Mesendoderm (in vitro differentiated cells): ENCODE measurements at regions not wholly inside any gene's neighbourhood (a gene's known extent, or its start where the extent isn't known, plus 50 kb on each side); places are given as distances from the start of the nearest gene placed in this dataset.

Experiments used
- DNase-seq: peaks from one replicate; pipeline ENCODE4 v3.0.0; 2013
- H2AK5ac ChIP-seq: 2 replicates; pipeline ENCODE4 v1.6.1; 2013; ENCODE audit warnings: low read length, inconsistent platforms
- H2BK120ac ChIP-seq: 2 replicates; pipeline ENCODE4 v1.6.1; 2013; ENCODE audit warnings: low read depth, mild to moderate bottlenecking, low read length, moderate library complexity, mixed read lengths
- H2BK15ac ChIP-seq: replicated peaks from 2 replicates; pipeline ENCODE4 v1.6.1; 2013; ENCODE audit warnings: low read depth, mild to moderate bottlenecking, moderate library complexity
- H2BK5ac ChIP-seq: 2 replicates; pipeline ENCODE4 v1.6.1; 2013; ENCODE audit warnings: low read length, inconsistent platforms
- H3K18ac ChIP-seq: 2 replicates; pipeline ENCODE4 v1.6.1; 2013; ENCODE audit warnings: mild to moderate bottlenecking, low read length, mixed read lengths
- H3K23ac ChIP-seq: one replicate; pipeline ENCODE4 v1.6.1; 2013; ENCODE audit warnings: low read length
- H3K27ac ChIP-seq: 2 replicates; pipeline ENCODE4 v1.5.1; 2013; ENCODE audit warnings: low read depth, mild to moderate bottlenecking, inconsistent platforms, low read length, moderate library complexity
- H3K27me3 ChIP-seq: 2 replicates; pipeline ENCODE4 v1.6.1; 2013; ENCODE audit warnings: low read length, control low read depth, mild to moderate bottlenecking, inconsistent platforms; ENCODE audit not compliant: insufficient read depth, poor library complexity
- H3K36me3 ChIP-seq: 2 replicates; pipeline ENCODE4 v1.6.1; 2013; ENCODE audit warnings: low read length, inconsistent platforms; ENCODE audit not compliant: control insufficient read depth, insufficient read depth
- H3K4ac ChIP-seq: one replicate; pipeline ENCODE4 v1.6.1; 2013; ENCODE audit warnings: low read depth, mild to moderate bottlenecking, low read length, moderate library complexity
- H3K4me1 ChIP-seq: 2 replicates; pipeline ENCODE4 v1.6.1; 2013; ENCODE audit warnings: low read depth, low read length, inconsistent platforms; ENCODE audit not compliant: control insufficient read depth
- H3K4me2 ChIP-seq: 2 replicates; pipeline ENCODE4 v1.6.1; 2013; ENCODE audit warnings: low read length
- H3K4me3 ChIP-seq: 2 replicates; pipeline ENCODE4 v1.5.1; 2013; ENCODE audit warnings: mild to moderate bottlenecking, low read length
- H3K56ac ChIP-seq: one replicate; pipeline ENCODE4 v1.6.1; 2013; ENCODE audit warnings: low read length
- H3K79me1 ChIP-seq: 2 replicates; pipeline ENCODE4 v1.6.1; 2013; ENCODE audit warnings: low read length, inconsistent platforms
- H3K79me2 ChIP-seq: 2 replicates; pipeline ENCODE4 v1.6.1; 2013; ENCODE audit warnings: mild to moderate bottlenecking, low read length; ENCODE audit not compliant: control insufficient read depth, insufficient read depth
- H3K9ac ChIP-seq: 2 replicates; pipeline ENCODE4 v1.6.1; 2013; ENCODE audit warnings: low read length, inconsistent platforms
- H4K5ac ChIP-seq: one replicate; pipeline ENCODE4 v1.6.1; 2013; ENCODE audit warnings: low read length
- H4K8ac ChIP-seq: one replicate; pipeline ENCODE4 v1.6.1; 2013; ENCODE audit warnings: low read depth, mild to moderate bottlenecking, control low read depth, low read length, moderate library complexity
- WGBS: extraction: QIAGEN DNeasy Blood & Tissue Kit; methylation state at CpG from one replicate; pipeline ENCODE4 v1.1.7; 2013; ENCODE audit warnings: low lambda C conversion rate, missing lambda C conversion rate; ENCODE audit not compliant: insufficient coverage; ENCODE audit errors: extremely low coverage; 5-methylcytosine and 5-hydroxymethylcytosine counted together

DNA sequence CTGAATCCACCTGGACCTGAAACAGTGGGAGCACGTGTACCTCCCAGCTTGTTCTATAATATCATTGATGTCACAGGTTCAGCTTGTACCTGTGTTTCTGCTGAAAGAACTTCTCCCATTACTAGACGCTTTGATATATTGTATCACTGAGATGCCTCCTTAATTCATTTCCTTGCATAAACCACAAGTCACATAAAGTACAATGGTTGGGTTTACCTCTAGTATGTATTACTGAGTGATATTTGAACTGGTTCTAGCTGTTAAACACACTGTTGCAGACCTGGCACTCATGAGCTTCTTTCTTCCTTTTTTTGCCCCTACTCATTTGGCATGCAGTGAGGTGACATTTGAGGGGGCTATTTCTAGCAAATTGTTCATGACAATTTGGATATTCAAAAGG is 106.6 kb upstream of the KLF14 start:
- WGBS = no CpG with 5 or more reads among the region's 2 CpGs
- H2AK5ac ChIP-seq = no peak overlapping the region
- H3K23ac ChIP-seq = no peak overlapping the region
- no peak overlapping the region for H3K18ac ChIP-seq
- H3K79me1 ChIP-seq = no peaks in the 10 kb centered on the region
- no peak overlapping the region for H4K5ac ChIP-seq
- H2BK15ac ChIP-seq = no peak overlapping the region
- H2BK120ac ChIP-seq = no peak overlapping the region
- no peak overlapping the region for H3K27ac ChIP-seq
- no peak overlapping the region for H3K4ac ChIP-seq
- DNase-seq = no peak
- H2BK5ac ChIP-seq = no peak overlapping the region
- H3K4me3 ChIP-seq = no peak overlapping the region
- no peaks in the 10 kb centered on the region for H3K36me3 ChIP-seq
- H3K4me2 ChIP-seq = no peak overlapping the region
- no peaks in the 10 kb centered on the region for H3K4me1 ChIP-seq
- H4K8ac ChIP-seq = no peak overlapping the region
- H3K56ac ChIP-seq = no peak overlapping the region
- H3K9ac ChIP-seq = no peak overlapping the region
- no peaks in the 10 kb centered on the region for H3K79me2 ChIP-seq
- H3K27me3 ChIP-seq = no peaks in the 10 kb centered on the region

DNA sequence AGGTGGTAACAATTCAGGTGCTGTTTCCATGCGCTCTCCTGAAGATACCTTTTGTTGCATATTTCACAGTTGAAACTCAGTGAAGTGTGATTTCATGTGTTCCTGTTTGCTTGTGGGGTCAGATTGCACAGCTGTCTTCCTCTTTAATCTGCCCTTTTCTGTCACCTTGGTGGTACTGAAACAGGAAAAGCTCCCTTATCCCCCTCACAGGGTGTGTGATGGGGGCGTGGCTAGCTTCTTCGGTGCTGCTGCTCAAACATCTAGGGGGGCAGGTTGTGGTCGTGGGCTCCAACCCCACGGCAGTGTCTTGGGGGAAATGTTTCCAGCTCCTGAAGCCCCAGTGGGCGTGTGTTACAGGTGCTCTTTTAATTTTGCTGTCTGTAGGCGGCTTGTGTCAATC is 107.4 kb upstream of the KLF14 start:
- no peak overlapping the region for H3K18ac ChIP-seq
- H3K9ac ChIP-seq = no peak overlapping the region
- H3K79me1 ChIP-seq = no peaks in the 10 kb centered on the region
- H3K4me2 ChIP-seq = no peak overlapping the region
- no peak overlapping the region for H4K8ac ChIP-seq
- no peak overlapping the region for H2BK5ac ChIP-seq
- no peak overlapping the region for H3K56ac ChIP-seq
- H2AK5ac ChIP-seq = no peak overlapping the region
- no peak overlapping the region for H2BK15ac ChIP-seq
- no peak overlapping the region for H3K4ac ChIP-seq
- no peak overlapping the region for H3K4me3 ChIP-seq
- no peak overlapping the region for H3K27ac ChIP-seq
- H4K5ac ChIP-seq = no peak overlapping the region
- DNase-seq = no peak
- WGBS = no CpG with 5 or more reads among the region's 7 CpGs
- no peaks in the 10 kb centered on the region for H3K36me3 ChIP-seq
- H3K27me3 ChIP-seq = no peaks in the 10 kb centered on the region
- H3K23ac ChIP-seq = no peak overlapping the region
- H2BK120ac ChIP-seq = no peak overlapping the region
- no peaks in the 10 kb centered on the region for H3K4me1 ChIP-seq
- H3K79me2 ChIP-seq = no peaks in the 10 kb centered on the region

DNA sequence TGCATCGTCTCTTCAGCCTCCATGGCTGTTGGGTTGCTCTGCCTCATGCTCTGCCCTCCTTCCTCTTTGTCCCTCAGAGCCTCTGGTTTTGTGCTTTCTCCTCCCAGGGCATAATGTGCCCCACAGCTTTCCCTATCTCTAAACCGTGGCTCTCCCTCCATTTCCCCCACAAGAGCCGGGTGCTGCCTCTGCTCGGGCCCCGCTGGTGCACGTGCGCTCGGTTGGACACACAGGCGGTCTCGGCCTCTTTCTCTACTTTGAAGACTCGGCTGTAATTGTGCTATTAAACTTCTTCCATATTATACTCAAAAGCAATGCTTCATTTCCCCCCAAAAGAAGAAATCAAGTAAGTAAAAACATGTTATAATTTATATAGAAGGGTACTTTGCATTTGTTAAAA is 109.7 kb upstream of the KLF14 start:
- WGBS = no CpG with 5 or more reads among the region's 11 CpGs
- no peaks in the 10 kb centered on the region for H3K27me3 ChIP-seq
- H3K36me3 ChIP-seq = no peaks in the 10 kb centered on the region
- H4K5ac ChIP-seq = no peak overlapping the region
- H3K4me2 ChIP-seq = no peak overlapping the region
- no peak overlapping the region for H2BK5ac ChIP-seq
- no peaks in the 10 kb centered on the region for H3K79me1 ChIP-seq
- DNase-seq = no peak
- no peak overlapping the region for H3K23ac ChIP-seq
- no peak overlapping the region for H2AK5ac ChIP-seq
- H3K4me1 ChIP-seq = no peaks in the 10 kb centered on the region
- no peak overlapping the region for H3K18ac ChIP-seq
- H3K79me2 ChIP-seq = no peaks in the 10 kb centered on the region
- no peak overlapping the region for H2BK15ac ChIP-seq
- no peak overlapping the region for H4K8ac ChIP-seq
- no peak overlapping the region for H2BK120ac ChIP-seq
- H3K56ac ChIP-seq = no peak overlapping the region
- H3K27ac ChIP-seq = no peak overlapping the region
- no peak overlapping the region for H3K4ac ChIP-seq
- H3K9ac ChIP-seq = no peak overlapping the region
- H3K4me3 ChIP-seq = no peak overlapping the region

DNA sequence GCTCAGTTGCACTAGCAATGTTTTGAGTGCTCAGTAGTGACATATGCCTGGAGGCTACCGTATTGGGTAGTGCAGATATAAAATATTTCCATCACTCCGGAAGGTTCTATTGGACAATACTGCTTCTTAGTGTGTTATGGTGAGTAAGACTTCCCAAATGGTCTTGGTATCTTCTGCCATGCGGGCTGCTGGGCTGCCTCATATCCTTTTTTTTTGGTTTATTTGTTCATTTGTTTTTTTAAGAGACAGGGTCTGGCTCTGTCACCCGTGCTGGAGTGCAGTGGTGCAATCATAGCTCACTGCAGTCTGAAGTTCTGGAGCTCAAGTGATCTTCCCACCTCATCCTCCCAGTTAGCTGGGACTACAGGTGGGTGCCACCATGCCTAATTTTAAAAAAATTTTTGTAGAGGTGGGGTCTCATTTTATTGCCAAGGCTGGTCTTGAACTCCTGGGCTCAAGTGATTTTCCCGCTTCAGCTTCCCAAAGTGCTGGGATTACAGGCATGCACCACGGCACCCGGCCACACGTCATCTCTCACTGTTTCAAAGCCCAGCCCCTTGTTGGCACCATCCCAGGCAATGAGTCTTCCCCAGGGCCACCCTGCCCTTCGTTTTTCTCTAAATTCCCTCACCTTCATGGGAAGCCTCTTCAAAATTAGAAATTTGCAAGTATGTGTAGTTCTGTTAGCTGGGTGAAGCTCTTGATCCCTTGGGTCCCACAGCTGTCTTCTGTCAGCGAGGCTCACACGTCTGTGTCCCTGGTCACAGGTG is 111.0 kb upstream of the KLF14 start:
- Histone ChIP-seq H3K27me3 (no peaks in the 10 kb centered on the region), H3K4me2 (no peak overlapping the region), H3K4me3 (no peak overlapping the region), H3K9ac (no peak overlapping the region), H2BK15ac (no peak overlapping the region), H3K4me1 (no peaks in the 10 kb centered on the region), H2BK5ac (no peak overlapping the region), H3K79me2 (no peaks in the 10 kb centered on the region), H4K5ac (no peak overlapping the region), H3K18ac (no peak overlapping the region), H2AK5ac (no peak overlapping the region), H3K23ac (no peak overlapping the region), H3K27ac (no peak overlapping the region), H3K79me1 (no peaks in the 10 kb centered on the region), H2BK120ac (no peak overlapping the region), H4K8ac (no peak overlapping the region), H3K36me3 (no peaks in the 10 kb centered on the region), H3K56ac (no peak overlapping the region), H3K4ac (no peak overlapping the region)
- no peak for DNase-seq
- WGBS = no CpG with 5 or more reads among the region's 11 CpGs

DNA sequence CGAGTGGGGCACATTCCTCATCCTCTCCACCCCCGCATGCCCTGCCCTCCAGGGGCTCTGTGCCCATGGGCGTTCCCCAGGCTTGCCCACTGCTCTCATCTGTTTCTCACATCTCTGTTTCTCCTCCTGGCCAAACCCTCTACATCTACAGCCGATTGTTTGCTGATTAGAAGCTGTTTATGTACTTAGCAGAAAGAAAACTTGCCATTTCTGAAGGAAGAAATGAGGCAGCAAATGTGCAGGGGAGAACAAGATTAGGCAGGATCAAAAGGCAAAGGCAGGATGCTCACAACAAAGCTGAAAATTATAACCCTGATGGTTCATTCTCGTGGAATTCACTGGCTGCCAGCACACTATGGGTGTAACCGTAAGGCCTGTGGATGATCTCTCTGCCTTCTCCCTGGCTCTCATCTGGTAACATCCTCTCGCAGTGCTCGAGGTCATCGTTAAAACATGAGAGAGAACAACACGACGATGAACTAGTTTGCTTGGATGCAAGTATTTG is 111.6 kb upstream of the KLF14 start:
- Histone ChIP-seq H3K27me3 (no peaks in the 10 kb centered on the region), H3K23ac (no peak overlapping the region), H4K8ac (no peak overlapping the region), H3K4me2 (no peak overlapping the region), H3K4ac (no peak overlapping the region), H3K79me1 (no peaks in the 10 kb centered on the region), H3K56ac (no peak overlapping the region), H2BK120ac (no peak overlapping the region), H3K79me2 (no peaks in the 10 kb centered on the region), H3K9ac (no peak overlapping the region), H3K27ac (no peak overlapping the region), H2AK5ac (no peak overlapping the region), H3K36me3 (no peaks in the 10 kb centered on the region), H3K4me1 (no peaks in the 10 kb centered on the region), H2BK15ac (no peak overlapping the region), H4K5ac (no peak overlapping the region), H3K18ac (no peak overlapping the region), H3K4me3 (no peak overlapping the region), H2BK5ac (no peak overlapping the region)
- WGBS = no CpG with 5 or more reads among the region's 11 CpGs
- DNase-seq = no peak

DNA sequence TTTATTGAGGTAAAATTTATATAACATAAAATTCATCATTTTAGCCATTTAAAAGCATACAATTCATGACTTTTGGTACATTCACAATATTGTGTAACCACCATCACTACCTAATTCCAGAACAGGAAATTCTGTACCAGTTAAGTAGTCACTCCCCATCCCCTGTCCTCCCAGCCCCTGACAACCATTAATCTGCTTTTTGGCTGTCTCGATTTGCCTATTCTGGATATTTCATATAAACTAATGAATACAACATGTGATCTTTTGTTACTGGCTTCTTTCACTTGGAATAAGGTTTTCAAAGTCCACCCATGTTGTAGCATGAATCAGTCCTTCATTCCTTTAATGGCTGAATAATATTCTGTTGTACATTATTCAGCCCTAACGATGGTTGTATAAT is 115.6 kb upstream of the KLF14 start:
- no peak overlapping the region for H2AK5ac ChIP-seq
- no peak overlapping the region for H3K27ac ChIP-seq
- H3K4me1 ChIP-seq = no peaks in the 10 kb centered on the region
- no CpG with 5 or more reads among the region's 2 CpGs for WGBS
- H3K4me2 ChIP-seq = no peak overlapping the region
- H3K4me3 ChIP-seq = no peak overlapping the region
- H2BK120ac ChIP-seq = no peak overlapping the region
- no peak overlapping the region for H3K23ac ChIP-seq
- H4K5ac ChIP-seq = no peak overlapping the region
- no peak overlapping the region for H3K56ac ChIP-seq
- H3K9ac ChIP-seq = no peak overlapping the region
- no peak overlapping the region for H2BK5ac ChIP-seq
- no peak for DNase-seq
- no peak overlapping the region for H3K18ac ChIP-seq
- no peaks in the 10 kb centered on the region for H3K79me1 ChIP-seq
- H3K4ac ChIP-seq = no peak overlapping the region
- H3K79me2 ChIP-seq = no peaks in the 10 kb centered on the region
- no peaks in the 10 kb centered on the region for H3K27me3 ChIP-seq
- no peak overlapping the region for H2BK15ac ChIP-seq
- no peaks in the 10 kb centered on the region for H3K36me3 ChIP-seq
- H4K8ac ChIP-seq = no peak overlapping the region
